RWPE1 (cell line): ENCODE measurements at regions not wholly inside any gene's neighbourhood (a gene's known extent, or its start where the extent isn't known, plus 50 kb on each side); places are given as distances from the start of the nearest gene placed in this dataset.

Source experiments
- CTCF ChIA-PET: fragments of 350-600 bp; sonication (Branson Sonifier 250); formaldehyde crosslinking; extraction: SDS; loops from one replicate; lab custom pipeline; 2021; lab: Yijun Ruan, JAX
- POLR2A ChIA-PET: fragments of 400-600 bp; formaldehyde crosslinking; extraction: SDS; loops from one replicate; lab custom pipeline; 2020; ENCODE audit warnings: antibody characterized with exemption; ENCODE audit not compliant: low non-redundant PET; lab: Yijun Ruan, JAX
- DNase-seq: peaks from one replicate; pipeline ENCODE4 v3.0.0; 2012; ENCODE audit warnings: low spot score
- H3K27ac ChIP-seq: fragments of 450-650 bp; 2 replicates; pipeline ENCODE4 v1.5.1; 2017
- CTCF ChIP-seq: fragments of 450-650 bp; conservative IDR thresholded peaks from 2 replicates; pipeline ENCODE4 v1.5.1; 2017; ENCODE audit warnings: low read depth, mild to moderate bottlenecking

- no peak for DNase-seq
- no peak overlapping the region for H3K27ac ChIP-seq
- TF ChIP-seq CTCF, result no peak
- CTCF ChIA-PET, result no interaction called here
- POLR2A ChIA-PET, result no interaction called here
These were observed 617.4 kb upstream of the SALL3 start for GRCh38 chr18:78362198-78362597.

GRCh38 chr18:78363556-78364387 lies 615.8 kb upstream of the SALL3 start:
- CTCF ChIA-PET, result no interaction called here

GRCh38 chr18:78364388-78364960 lies 615.1 kb upstream of the SALL3 start:
- H3K27ac ChIP-seq, result no peak overlapping the region
- no peak for DNase-seq
- TF ChIP-seq CTCF, result no peak
- POLR2A ChIA-PET, result no interaction called here
- CTCF ChIA-PET, result no interaction called here

More at GRCh38 chr18:78363556-78364387, 615.8 kb upstream of the SALL3 start:
- no peak for DNase-seq
- POLR2A ChIA-PET, result no interaction called here
- no peak overlapping the region for H3K27ac ChIP-seq
- TF ChIP-seq CTCF, result no peak

GRCh38 chr18:78367996-78368395 lies 611.6 kb upstream of the SALL3 start:
- POLR2A ChIA-PET, result no interaction called here
- H3K27ac ChIP-seq, result no peak overlapping the region
- no peak for DNase-seq
- TF ChIP-seq CTCF, result no peak
- CTCF ChIA-PET, result interaction anchor here (0.6 kb wide), 1 partner anchor 1573 kb away, joined by 3 read pairs; no protein-coding TSS in a partner anchor

GRCh38 chr18:78368726-78369125 lies 610.9 kb upstream of the SALL3 start:
- no peak overlapping the region for H3K27ac ChIP-seq
- TF ChIP-seq CTCF, result no peak
- ChIA-PET CTCF (interaction anchor here (0.6 kb wide), 1 partner anchor 1573 kb away, joined by 3 read pairs; no protein-coding TSS in a partner anchor), POLR2A (no interaction called here)
- no peak for DNase-seq

- ChIA-PET POLR2A (no interaction called here), CTCF (no interaction called here)
These were observed 603.6 kb upstream of the SALL3 start for GRCh38 chr18:78376046-78376445.

More at GRCh38 chr18:78376046-78376445, 603.6 kb upstream of the SALL3 start:
- no peak overlapping the region for H3K27ac ChIP-seq
- no peak for TF ChIP-seq CTCF
- no peak for DNase-seq
